ENCODE measurements at regions not wholly inside any gene's neighbourhood (a gene's known extent, or its start where the extent isn't known, plus 50 kb on each side); places are given as distances from the start of the nearest gene placed in this dataset.
A peak's percentile ranks its signal among the peaks of the same experiment; 100 is the strongest.

DNA sequence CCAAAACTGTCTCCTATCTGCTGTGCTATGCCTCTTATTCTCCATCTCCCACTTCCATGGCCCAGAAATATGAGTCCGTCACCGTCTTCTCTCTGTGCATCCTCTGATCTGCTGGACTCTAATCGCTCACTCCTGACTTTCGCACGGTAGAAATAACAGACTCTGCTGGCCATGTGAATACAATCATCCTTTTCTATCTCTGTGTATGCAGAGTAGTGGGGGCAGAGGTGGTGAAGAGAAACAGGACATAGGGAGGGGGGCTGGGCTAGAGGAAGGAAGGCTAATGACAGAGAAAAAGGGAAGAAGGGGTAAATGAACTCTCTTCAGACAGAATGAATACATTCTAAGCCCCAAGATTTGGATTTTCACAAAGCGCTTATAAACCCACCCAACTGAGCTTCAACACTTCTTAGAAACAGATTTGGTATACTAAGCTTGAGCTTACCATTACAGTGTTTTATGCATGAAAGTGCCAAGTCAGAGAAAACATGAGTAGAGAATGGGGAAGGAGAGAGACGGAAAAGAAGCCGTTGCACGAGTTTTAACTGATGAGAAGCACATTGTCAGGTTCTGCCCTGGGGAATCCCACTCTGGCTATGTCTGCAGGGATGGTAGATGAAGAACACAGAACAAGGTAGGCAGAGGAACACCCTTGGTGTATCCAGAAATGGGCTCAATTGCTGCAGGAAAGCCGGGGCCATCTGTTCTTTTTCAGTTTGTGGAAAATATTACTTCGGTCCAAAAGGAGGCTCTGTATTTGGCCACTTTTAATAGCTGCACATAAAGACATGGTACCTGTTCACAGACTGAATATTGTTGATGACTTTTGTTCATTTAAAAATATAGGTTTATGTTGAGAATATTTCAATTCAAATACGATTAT lies 324.7 kb downstream of the ETS1 start:
- H3K36me3 ChIP-seq (ENCODE audit: control insufficient read depth in 4 of 4, insufficient read depth in 4 of 4, low read length in 4 of 4) = no peaks in the 10 kb centered on the region
- no peak overlapping the region for H3K4me3 ChIP-seq
- no peaks in the 10 kb centered on the region for H3K4me1 ChIP-seq (ENCODE audit: control insufficient read depth in 5 of 5, insufficient read depth in 5 of 5, low read length in 5 of 5)
- TF ChIP-seq, protein P1, sequence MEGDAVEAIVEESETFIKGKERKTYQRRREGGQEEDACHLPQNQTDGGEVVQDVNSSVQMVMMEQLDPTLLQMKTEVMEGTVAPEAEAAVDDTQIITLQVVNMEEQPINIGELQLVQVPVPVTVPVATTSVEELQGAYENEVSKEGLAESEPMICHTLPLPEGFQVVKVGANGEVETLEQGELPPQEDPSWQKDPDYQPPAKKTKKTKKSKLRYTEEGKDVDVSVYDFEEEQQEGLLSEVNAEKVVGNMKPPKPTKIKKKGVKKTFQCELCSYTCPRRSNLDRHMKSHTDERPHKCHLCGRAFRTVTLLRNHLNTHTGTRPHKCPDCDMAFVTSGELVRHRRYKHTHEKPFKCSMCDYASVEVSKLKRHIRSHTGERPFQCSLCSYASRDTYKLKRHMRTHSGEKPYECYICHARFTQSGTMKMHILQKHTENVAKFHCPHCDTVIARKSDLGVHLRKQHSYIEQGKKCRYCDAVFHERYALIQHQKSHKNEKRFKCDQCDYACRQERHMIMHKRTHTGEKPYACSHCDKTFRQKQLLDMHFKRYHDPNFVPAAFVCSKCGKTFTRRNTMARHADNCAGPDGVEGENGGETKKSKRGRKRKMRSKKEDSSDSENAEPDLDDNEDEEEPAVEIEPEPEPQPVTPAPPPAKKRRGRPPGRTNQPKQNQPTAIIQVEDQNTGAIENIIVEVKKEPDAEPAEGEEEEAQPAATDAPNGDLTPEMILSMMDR (IDR thresholded peaks at IDR 0.05; ENCODE audit: control extremely low read depth, extremely low read depth) = no peak
- H3K9me3 ChIP-seq (ENCODE audit: control insufficient read depth in 4 of 4, insufficient read depth in 3 of 4, low read length in 3 of 4) = no peaks in the 10 kb centered on the region
- H3K27me3 ChIP-seq (ENCODE audit: control insufficient read depth in 3 of 3, insufficient read depth in 3 of 3, low read length in 2 of 3) = peaks cover 0 to 3% (median 0%) of the 10 kb centered on the region in 3 donors
- H3K27ac ChIP-seq (ENCODE audit: low read depth in 1 of 2, low read length in 1 of 2) = no peak overlapping the region
- 75 to 79% methylated on average over 12 of the region's 12 CpGs for WGBS, 2 donors
- no peak for DNase-seq
- no peak for ATAC-seq (ENCODE audit: insufficient read depth, low FRiP score)
- H3K9ac ChIP-seq (ENCODE audit: insufficient read depth in 1 of 2, low read length in 2 of 2) = no peak overlapping the region

DNA sequence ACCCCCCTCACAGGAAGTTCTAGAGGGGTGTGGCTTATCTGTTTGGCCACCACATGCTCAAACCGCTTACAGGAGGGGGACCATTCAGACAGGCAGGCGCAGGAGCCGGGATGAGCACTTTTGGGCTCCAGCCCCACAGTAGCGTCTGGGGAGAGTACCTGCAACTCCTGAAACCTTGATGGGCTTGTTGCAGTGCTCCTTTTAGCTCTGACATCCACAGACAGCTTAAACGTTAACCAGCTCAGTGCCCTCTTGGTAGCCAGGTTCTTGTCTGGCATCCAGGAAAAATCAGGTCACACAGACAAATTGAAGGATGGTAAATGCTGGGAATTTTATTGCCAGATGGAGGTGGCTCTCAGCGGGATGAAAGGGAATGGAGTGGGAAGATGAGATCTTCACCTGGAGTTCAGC lies 326.3 kb downstream of the ETS1 start:
- no peak for ATAC-seq (ENCODE audit: insufficient read depth, low FRiP score)
- no peak overlapping the region for H3K27ac ChIP-seq (ENCODE audit: low read depth in 1 of 2, low read length in 1 of 2)
- no peaks in the 10 kb centered on the region for H3K27me3 ChIP-seq (ENCODE audit: control insufficient read depth in 3 of 3, insufficient read depth in 3 of 3, low read length in 2 of 3)
- DNase-seq = no peak
- no peaks in the 10 kb centered on the region for H3K4me1 ChIP-seq (ENCODE audit: control insufficient read depth in 5 of 5, insufficient read depth in 5 of 5, low read length in 5 of 5)
- H3K9ac ChIP-seq (ENCODE audit: insufficient read depth in 1 of 2, low read length in 2 of 2) = no peak overlapping the region
- WGBS, 2 donors = 70 to 98% methylated on average over 6 of the region's 6 CpGs
- no peaks in the 10 kb centered on the region for H3K36me3 ChIP-seq (ENCODE audit: control insufficient read depth in 4 of 4, insufficient read depth in 4 of 4, low read length in 4 of 4)
- TF ChIP-seq, protein P1 (IDR thresholded peaks at IDR 0.05; ENCODE audit: control extremely low read depth, extremely low read depth) = no peak
- no peaks in the 10 kb centered on the region for H3K9me3 ChIP-seq (ENCODE audit: control insufficient read depth in 4 of 4, insufficient read depth in 3 of 4, low read length in 3 of 4)
- H3K4me3 ChIP-seq = no peak overlapping the region

DNA sequence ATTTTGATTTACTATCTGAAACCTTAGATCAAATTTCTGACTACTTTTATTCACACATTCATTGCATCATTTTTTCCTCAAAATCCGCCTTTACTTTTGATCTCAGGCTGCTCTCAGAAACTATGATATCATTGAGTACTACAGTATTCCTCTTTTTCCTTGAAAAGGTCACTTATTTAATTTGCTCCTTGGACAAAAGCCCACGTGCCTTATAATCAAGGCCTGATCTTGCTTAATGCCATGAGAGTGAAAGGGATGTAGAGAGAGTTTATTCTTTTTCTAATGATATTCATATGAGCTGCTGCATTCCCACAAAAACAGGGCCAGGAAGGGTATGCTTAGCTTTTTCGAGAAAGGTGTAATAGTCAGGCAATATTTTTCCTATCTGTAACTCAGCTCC lies 327.0 kb downstream of the ETS1 start:
- ATAC-seq (ENCODE audit: insufficient read depth, low FRiP score) (no peak), DNase-seq (peak in 1 of 3 donors; percentile 41)
- no peaks in the 10 kb centered on the region for H3K4me1 ChIP-seq (ENCODE audit: control insufficient read depth in 5 of 5, insufficient read depth in 5 of 5, low read length in 5 of 5)
- WGBS, 2 donors = 81 to 86% methylated on average over 3 of the region's 3 CpGs
- no peak overlapping the region for H3K27ac ChIP-seq (ENCODE audit: low read depth in 1 of 2, low read length in 1 of 2)
- TF ChIP-seq, protein P1 (IDR thresholded peaks at IDR 0.05; ENCODE audit: control extremely low read depth, extremely low read depth) = no peak
- H3K4me3 ChIP-seq = no peak overlapping the region
- no peaks in the 10 kb centered on the region for H3K27me3 ChIP-seq (ENCODE audit: control insufficient read depth in 3 of 3, insufficient read depth in 3 of 3, low read length in 2 of 3)
- H3K9ac ChIP-seq (ENCODE audit: insufficient read depth in 1 of 2, low read length in 2 of 2) = no peak overlapping the region
- H3K36me3 ChIP-seq (ENCODE audit: control insufficient read depth in 4 of 4, insufficient read depth in 4 of 4, low read length in 4 of 4) = no peaks in the 10 kb centered on the region
- H3K9me3 ChIP-seq (ENCODE audit: control insufficient read depth in 4 of 4, insufficient read depth in 3 of 4, low read length in 3 of 4) = no peaks in the 10 kb centered on the region
